ENCODE measurements at regions not wholly inside any gene's neighbourhood (a gene's known extent, or its start where the extent isn't known, plus 50 kb on each side); places are given as distances from the start of the nearest gene placed in this dataset.

DNA sequence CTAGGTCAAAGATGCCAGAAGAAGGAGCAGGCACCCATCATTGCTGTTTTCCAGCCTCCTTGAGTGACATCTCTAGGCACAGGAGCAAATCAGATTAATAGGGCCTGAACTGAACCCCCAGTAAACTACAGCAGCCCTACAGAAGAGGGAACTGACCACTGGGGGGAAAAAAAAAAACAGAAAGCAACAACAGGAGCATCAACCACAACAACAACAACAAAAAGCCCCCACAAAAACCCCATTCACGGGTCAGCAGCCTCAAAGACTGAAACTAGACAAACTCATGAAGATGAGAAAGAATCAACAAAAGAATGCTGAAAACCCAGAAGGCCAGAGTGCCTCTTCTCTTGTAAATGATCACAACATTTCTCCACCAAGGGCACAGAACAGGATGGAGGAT is 537.4 kb upstream of the BTBD3 start:
- Histone ChIP-seq H3K4me1 (ENCODE audit: control insufficient read depth, insufficient read depth, low read length) (peaks cover 1% of the 10 kb centered on the region), H3K4me3 (ENCODE audit: low read length) (no peak overlapping the region), H3K9me3 (ENCODE audit: control insufficient read depth, low read length) (no peaks in the 10 kb centered on the region), H3K27ac (ENCODE audit: low read length) (no peak overlapping the region), H3K27me3 (ENCODE audit: control insufficient read depth, insufficient read depth) (no peaks in the 10 kb centered on the region)
- no peak for ATAC-seq
- intact Hi-C loops (cut with DNase I), result no loop called here
- DNase-seq, result no peak
- 77% methylated on average over 1 of the region's 1 CpG for WGBS

DNA sequence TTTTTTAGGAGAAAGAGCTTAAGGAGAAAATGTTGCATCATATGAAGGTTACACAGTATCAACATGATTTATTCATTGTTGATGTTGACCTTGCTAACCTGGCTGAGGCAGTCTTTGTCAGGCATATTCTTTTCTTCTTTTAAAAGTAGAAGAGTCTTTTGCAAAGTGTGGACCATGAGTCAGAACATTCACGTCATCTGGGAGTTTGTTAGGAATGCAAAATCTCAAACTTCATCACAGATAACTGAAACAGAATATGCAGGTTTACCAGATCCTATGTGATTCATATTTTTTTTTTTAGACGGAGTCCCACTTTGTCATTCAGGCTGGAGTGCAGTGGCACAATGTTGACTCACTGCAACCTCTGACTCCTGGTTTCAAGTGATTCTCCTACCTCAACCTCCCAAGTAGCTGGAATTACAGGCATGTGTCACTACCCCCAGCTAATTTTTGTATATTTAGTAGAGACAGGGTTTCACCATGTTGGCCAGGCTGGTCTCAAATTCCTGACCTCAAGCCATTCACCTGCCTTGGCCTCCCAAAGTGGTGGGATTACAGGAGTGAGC is 530.4 kb upstream of the BTBD3 start:
- Histone ChIP-seq H3K4me1 (ENCODE audit: control insufficient read depth, insufficient read depth, low read length) (no peaks in the 10 kb centered on the region), H3K27ac (ENCODE audit: low read length) (no peak overlapping the region), H3K27me3 (ENCODE audit: control insufficient read depth, insufficient read depth) (no peaks in the 10 kb centered on the region), H3K4me3 (ENCODE audit: low read length) (no peak overlapping the region), H3K9me3 (ENCODE audit: control insufficient read depth, low read length) (no peaks in the 10 kb centered on the region)
- 81% methylated on average over 2 of the region's 2 CpGs for WGBS
- ATAC-seq (no peak), DNase-seq (no peak)
- intact Hi-C loops (cut with DNase I), result no loop called here

DNA sequence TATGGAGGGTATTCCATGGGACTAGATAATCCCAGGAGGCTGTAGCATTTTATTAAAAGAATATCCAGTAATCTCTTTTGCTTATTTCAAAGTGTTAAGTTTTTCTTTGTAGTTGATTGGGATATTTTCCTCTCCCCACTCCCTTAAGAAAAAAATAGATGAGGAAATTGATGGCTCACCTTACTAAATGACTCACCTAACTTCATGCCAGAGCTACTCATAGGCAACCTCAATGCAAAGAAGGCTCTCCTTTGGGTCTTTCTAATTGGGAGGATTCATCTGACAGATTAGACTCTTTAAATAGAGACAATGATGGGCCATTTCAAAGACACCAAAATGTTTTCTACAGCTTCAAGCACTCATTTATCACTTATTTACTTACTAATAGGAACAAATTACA is 528.5 kb upstream of the BTBD3 start:
- no peaks in the 10 kb centered on the region for H3K27me3 ChIP-seq (ENCODE audit: control insufficient read depth, insufficient read depth)
- no peak for ATAC-seq
- no peak for DNase-seq
- H3K9me3 ChIP-seq (ENCODE audit: control insufficient read depth, low read length), result no peaks in the 10 kb centered on the region
- no peak overlapping the region for H3K4me3 ChIP-seq (ENCODE audit: low read length)
- H3K4me1 ChIP-seq (ENCODE audit: control insufficient read depth, insufficient read depth, low read length), result no peaks in the 10 kb centered on the region
- no peak overlapping the region for H3K27ac ChIP-seq (ENCODE audit: low read length)
- intact Hi-C loops (cut with DNase I), result no loop called here

DNA sequence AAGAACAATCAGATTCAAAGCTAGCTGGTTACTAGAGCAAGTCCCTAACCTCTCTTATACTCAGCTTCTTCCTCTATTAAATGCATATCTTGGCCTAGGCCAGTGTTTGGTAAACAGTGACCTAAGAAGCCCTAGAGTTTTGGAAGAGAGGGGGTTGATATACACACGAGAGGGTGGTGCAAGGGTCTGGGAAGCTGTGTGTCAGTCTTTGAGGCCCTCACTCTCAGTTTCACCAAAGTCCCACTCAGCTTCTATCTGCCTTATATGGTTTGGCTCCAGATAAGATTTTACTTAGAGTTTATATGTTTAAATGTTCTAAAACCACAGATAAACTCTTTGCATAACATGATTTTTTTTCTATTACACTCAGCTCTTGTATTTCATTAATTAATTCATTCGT is 526.1 kb upstream of the BTBD3 start:
- Histone ChIP-seq H3K9me3 (ENCODE audit: control insufficient read depth, low read length) (no peaks in the 10 kb centered on the region), H3K27me3 (ENCODE audit: control insufficient read depth, insufficient read depth) (no peaks in the 10 kb centered on the region), H3K27ac (ENCODE audit: low read length) (no peak overlapping the region), H3K4me1 (ENCODE audit: control insufficient read depth, insufficient read depth, low read length) (no peaks in the 10 kb centered on the region), H3K4me3 (ENCODE audit: low read length) (no peak overlapping the region)
- no peak for DNase-seq
- intact Hi-C loops (cut with DNase I), result no loop called here
- ATAC-seq, result no peak
- 41% methylated on average over 2 of the region's 2 CpGs for WGBS

DNA sequence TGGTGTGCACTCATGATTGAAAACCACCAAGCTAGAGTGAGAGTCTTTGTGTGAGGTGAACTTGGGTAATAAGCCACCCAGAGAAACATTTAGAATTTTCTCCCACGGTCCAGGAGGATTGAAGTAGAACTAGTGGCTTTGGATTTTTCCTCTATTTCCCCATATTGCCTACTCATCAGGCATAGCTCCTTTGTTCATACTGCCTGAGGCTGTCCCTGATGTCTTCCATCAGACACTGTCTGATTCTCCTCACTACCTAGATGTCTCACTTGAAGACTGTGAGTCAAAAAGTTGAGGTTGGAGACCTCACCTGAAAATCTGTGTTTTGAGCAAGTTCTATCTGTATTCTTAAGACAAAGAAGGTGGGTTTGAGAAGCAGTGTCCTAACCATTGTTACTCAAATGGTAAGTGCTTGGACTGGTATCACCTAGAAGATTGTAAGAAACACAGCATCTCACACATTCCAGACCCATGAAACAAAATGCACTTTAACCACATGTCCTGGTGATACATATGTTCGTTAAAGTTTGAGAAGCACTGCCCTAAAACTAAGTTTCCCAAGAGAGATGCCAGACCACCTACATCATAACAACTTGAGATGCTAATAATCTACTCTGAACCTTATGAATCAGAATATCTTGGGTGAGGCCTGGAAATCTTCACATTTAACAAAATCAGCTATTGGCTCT is 523.4 kb upstream of the BTBD3 start:
- no peak for DNase-seq
- no peaks in the 10 kb centered on the region for H3K4me1 ChIP-seq (ENCODE audit: control insufficient read depth, insufficient read depth, low read length)
- intact Hi-C loops (cut with DNase I), result no loop called here
- H3K9me3 ChIP-seq (ENCODE audit: control insufficient read depth, low read length), result no peaks in the 10 kb centered on the region
- WGBS, result 89% methylated on average over 2 of the region's 2 CpGs
- H3K4me3 ChIP-seq (ENCODE audit: low read length), result no peak overlapping the region
- H3K27me3 ChIP-seq (ENCODE audit: control insufficient read depth, insufficient read depth), result no peaks in the 10 kb centered on the region
- no peak for ATAC-seq
- H3K27ac ChIP-seq (ENCODE audit: low read length), result no peak overlapping the region

DNA sequence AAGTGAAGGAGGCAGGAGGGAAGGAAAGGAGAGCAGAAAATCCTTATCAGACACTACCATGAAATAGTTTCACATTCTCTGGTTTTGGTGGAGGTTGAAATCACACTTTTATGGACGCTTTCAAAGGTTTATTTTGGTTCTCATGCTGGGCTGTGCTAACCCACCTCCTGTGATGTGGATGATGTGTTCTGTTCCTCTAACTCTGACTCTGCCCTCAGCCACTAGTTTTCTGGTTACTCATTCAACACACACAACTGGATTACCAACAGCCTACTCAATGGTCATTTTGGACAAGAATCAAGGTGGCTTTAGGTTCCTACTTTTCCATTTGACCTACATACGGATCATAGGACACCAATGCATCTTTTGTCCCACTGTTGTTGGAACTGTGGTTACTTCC is 522.1 kb upstream of the BTBD3 start:
- Histone ChIP-seq H3K27me3 (ENCODE audit: control insufficient read depth, insufficient read depth) (no peaks in the 10 kb centered on the region), H3K9me3 (ENCODE audit: control insufficient read depth, low read length) (no peaks in the 10 kb centered on the region), H3K4me1 (ENCODE audit: control insufficient read depth, insufficient read depth, low read length) (no peaks in the 10 kb centered on the region), H3K4me3 (ENCODE audit: low read length) (no peak overlapping the region), H3K27ac (ENCODE audit: low read length) (no peak overlapping the region)
- no peak for ATAC-seq
- 87% methylated on average over 2 of the region's 2 CpGs for WGBS
- DNase-seq, result no peak
- intact Hi-C loops (cut with DNase I), result no loop called here

DNA sequence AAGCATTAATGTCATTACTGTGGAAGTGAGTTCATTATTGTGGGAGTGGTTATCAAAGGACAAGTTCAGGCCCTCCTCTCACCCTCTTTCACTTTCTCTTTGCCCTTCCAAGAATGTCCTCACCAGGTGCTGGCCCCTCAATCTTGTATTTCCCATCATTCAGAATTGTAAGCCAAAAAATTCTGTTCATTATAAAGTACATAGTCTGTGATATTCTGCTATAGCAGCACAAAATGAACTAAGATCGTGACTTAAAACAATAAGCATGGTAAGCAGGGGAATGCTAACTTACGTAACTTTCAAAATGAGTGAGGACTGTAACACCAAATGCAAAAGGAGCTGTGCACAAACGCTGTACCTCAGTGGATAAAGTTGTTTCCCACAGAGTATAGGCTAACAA is 515.7 kb upstream of the BTBD3 start:
- 92% methylated on average over 3 of the region's 3 CpGs for WGBS
- H3K4me3 ChIP-seq (ENCODE audit: low read length), result no peak overlapping the region
- ATAC-seq, result no peak

DNA sequence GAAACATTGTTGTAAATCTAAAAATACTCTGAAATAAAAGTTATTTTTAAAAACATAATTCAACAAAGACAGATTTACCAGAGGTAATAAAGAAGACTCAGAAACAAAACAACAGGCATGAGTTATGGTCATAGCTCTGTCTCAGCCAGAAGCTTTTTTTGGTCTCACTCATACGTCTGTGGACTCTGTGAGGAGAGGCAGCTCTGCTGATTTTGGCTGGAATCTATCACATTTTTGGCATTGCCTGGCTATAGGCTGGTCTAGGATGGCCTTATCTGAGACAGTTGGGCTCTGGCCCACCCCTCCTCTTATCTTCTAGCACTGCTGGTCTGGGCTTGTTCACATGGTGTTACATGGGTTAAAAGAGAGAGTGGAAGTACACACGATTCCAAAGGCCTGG is 514.0 kb upstream of the BTBD3 start:
- peak; percentile 95 to 97 for ATAC-seq
- H3K27ac ChIP-seq (ENCODE audit: low read length), result no peak overlapping the region
- H3K27me3 ChIP-seq (ENCODE audit: control insufficient read depth, insufficient read depth), result no peaks in the 10 kb centered on the region
- WGBS, result 16% methylated on average over 2 of the region's 2 CpGs
- H3K4me1 ChIP-seq (ENCODE audit: control insufficient read depth, insufficient read depth, low read length), result peaks cover 4% of the 10 kb centered on the region
- no peaks in the 10 kb centered on the region for H3K9me3 ChIP-seq (ENCODE audit: control insufficient read depth, low read length)
- intact Hi-C loops (cut with DNase I), result no loop called here
- no peak overlapping the region for H3K4me3 ChIP-seq (ENCODE audit: low read length)
- peak; percentile 35 to 79 (median 65) for DNase-seq

More for the DNA sequence above, 515.7 kb upstream of the BTBD3 start:
- intact Hi-C loops (cut with DNase I), result no loop called here
- no peak for DNase-seq
- H3K27me3 ChIP-seq (ENCODE audit: control insufficient read depth, insufficient read depth), result no peaks in the 10 kb centered on the region
- H3K27ac ChIP-seq (ENCODE audit: low read length), result no peak overlapping the region
- no peaks in the 10 kb centered on the region for H3K9me3 ChIP-seq (ENCODE audit: control insufficient read depth, low read length)
- H3K4me1 ChIP-seq (ENCODE audit: control insufficient read depth, insufficient read depth, low read length), result peaks cover 4% of the 10 kb centered on the region

DNA sequence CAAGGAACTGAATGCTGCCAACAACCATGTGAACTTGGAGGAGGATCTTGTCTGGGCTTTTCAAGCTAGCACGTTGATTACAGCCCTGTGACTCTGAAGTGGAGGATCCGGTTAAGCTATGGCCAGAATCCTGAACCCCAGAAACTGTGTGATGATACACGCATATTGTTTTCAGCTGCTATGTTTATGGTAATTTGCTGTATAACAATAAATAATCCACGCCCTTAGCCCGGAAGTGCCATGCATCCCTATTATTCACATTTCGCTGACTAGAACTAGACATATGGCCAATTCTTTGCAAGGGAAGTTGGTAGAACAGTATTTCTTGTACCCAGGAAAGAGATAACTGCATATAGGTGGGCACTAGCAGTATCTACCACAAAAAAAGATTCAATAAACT is 510.8 kb upstream of the BTBD3 start:
- 85% methylated on average over 6 of the region's 6 CpGs for WGBS
- H3K27me3 ChIP-seq (ENCODE audit: control insufficient read depth, insufficient read depth), result no peaks in the 10 kb centered on the region
- no peak overlapping the region for H3K27ac ChIP-seq (ENCODE audit: low read length)
- H3K4me1 ChIP-seq (ENCODE audit: control insufficient read depth, insufficient read depth, low read length), result peaks cover 4% of the 10 kb centered on the region
- ATAC-seq (no peak), DNase-seq (no peak)
- intact Hi-C loops (cut with DNase I), result no loop called here
- no peaks in the 10 kb centered on the region for H3K9me3 ChIP-seq (ENCODE audit: control insufficient read depth, low read length)
- H3K4me3 ChIP-seq (ENCODE audit: low read length), result no peak overlapping the region

DNA sequence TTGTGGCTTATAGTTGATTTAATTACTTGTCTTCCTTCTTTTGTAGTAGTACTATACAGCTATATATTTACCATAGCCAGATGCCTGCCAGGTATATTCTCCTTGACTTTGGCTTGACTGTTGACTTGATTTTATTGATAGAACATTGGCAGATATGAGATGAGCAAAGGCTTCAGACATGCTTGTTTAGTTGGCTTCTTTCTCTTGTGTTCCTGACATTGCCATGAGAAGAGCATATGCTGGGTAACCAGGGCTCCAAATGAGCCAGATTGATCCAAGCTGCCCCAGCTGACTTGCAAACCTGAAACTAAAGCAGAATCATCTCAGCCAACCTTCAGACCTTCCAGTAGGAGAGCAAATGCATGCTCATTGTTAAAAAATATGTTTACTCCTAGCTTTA is 508.1 kb upstream of the BTBD3 start:
- DNase-seq (no peak), ATAC-seq (no peak)
- H3K4me3 ChIP-seq (ENCODE audit: low read length), result no peak overlapping the region
- no peak overlapping the region for H3K27ac ChIP-seq (ENCODE audit: low read length)
- intact Hi-C loops (cut with DNase I), result no loop called here
- no peaks in the 10 kb centered on the region for H3K27me3 ChIP-seq (ENCODE audit: control insufficient read depth, insufficient read depth)
- H3K4me1 ChIP-seq (ENCODE audit: control insufficient read depth, insufficient read depth, low read length), result no peaks in the 10 kb centered on the region
- no peaks in the 10 kb centered on the region for H3K9me3 ChIP-seq (ENCODE audit: control insufficient read depth, low read length)

DNA sequence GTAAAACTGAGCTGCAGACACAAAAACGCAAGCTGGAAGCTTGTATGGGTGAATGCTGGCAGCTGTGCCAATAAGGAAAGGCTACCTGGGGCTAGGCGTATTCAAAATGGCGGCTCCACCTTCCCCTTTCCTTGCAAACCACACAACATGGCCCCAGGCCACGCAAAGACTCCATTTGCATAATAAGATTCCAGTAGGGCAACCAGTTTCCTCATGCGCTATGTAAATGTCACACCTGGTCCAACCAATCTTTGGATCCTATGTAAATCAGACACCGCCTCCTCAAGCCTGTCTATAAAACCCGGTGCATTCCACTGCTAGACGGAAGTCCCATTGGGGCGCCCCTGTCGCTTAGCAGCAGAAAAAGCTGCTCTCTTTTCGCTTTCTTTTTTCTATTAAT is 505.9 kb upstream of the BTBD3 start:
- Histone ChIP-seq H3K9me3 (ENCODE audit: control insufficient read depth, low read length) (no peaks in the 10 kb centered on the region), H3K27ac (ENCODE audit: low read length) (no peak overlapping the region), H3K27me3 (ENCODE audit: control insufficient read depth, insufficient read depth) (no peaks in the 10 kb centered on the region), H3K4me1 (ENCODE audit: control insufficient read depth, insufficient read depth, low read length) (no peaks in the 10 kb centered on the region), H3K4me3 (ENCODE audit: low read length) (no peak overlapping the region)
- ATAC-seq (no peak), DNase-seq (no peak)
- intact Hi-C loops (cut with DNase I), result no loop called here
- 93% methylated on average over 11 of the region's 11 CpGs for WGBS

DNA sequence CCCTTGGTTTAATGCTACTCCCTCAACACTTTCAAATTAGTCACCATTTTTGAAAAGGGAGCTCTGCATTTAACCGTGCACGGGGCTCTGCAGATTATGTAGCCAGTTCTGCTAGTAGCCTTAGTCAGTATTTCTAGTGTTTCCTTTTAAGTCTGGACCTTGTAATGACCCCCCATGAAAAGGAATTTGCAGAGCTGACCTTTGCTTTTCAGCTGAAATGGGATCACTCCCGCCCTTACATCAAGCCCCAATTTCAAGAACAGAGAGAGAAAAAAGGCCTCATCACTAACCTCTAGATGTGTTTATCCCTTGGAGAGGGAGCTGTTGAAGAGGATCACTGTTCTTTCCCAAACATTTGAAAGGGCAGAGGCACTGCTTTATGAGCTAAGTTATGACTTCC is 490.7 kb upstream of the BTBD3 start:
- ATAC-seq, result no peak
- H3K27ac ChIP-seq (ENCODE audit: low read length), result no peak overlapping the region
- 73% methylated on average over 3 of the region's 3 CpGs for WGBS
- no peak overlapping the region for H3K4me3 ChIP-seq (ENCODE audit: low read length)
- H3K27me3 ChIP-seq (ENCODE audit: control insufficient read depth, insufficient read depth), result no peaks in the 10 kb centered on the region
- H3K4me1 ChIP-seq (ENCODE audit: control insufficient read depth, insufficient read depth, low read length), result no peaks in the 10 kb centered on the region
- DNase-seq, result no peak
- intact Hi-C loops (cut with DNase I), result no loop called here
- H3K9me3 ChIP-seq (ENCODE audit: control insufficient read depth, low read length), result no peaks in the 10 kb centered on the region

All from right cardiac atrium (tissue), 5 donors.